ENCODE measurements at regions not wholly inside any gene's neighbourhood (a gene's known extent, or its start where the extent isn't known, plus 50 kb on each side); places are given as distances from the start of the nearest gene placed in this dataset.

GRCh38 chr10:83166344-83166743, 973.0 kb upstream of the GHITM start:
- FAIRE-seq: no peak

GRCh38 chr10:83167081-83167480, 972.2 kb upstream of the GHITM start:
- FAIRE-seq: no peak

- no peak for FAIRE-seq
Measured at GRCh38 chr10:83176901-83177300, 962.4 kb upstream of the GHITM start.

- no peak for FAIRE-seq
Measured at GRCh38 chr10:83178526-83178925, 960.8 kb upstream of the GHITM start.

GRCh38 chr10:83179371-83179770, 959.9 kb upstream of the GHITM start:
- FAIRE-seq: no peak

- FAIRE-seq: no peak
Measured at GRCh38 chr10:83182076-83182475, 957.2 kb upstream of the GHITM start.

DNA sequence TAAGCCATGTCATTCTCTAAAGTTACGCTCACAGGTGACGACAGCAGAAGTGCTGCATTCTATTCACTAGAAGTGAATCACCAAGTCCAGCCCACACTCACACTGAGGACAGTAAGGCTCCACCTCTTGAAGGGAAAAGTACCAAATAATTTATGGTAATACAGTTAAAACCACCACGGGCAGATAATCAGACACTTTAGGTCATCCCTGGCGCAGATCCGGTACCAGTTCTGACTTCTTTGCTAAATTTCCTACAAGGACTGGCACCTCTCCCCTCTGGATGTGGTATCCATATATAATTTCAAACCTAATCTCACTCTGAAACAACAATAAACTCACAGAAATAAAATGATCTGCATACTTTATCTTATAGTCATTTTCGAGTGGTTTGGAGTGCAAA, 954.7 kb upstream of the GHITM start:
- no peak for FAIRE-seq

- no peak for FAIRE-seq
Measured at GRCh38 chr10:83190614-83191013, 948.7 kb upstream of the GHITM start.

DNA sequence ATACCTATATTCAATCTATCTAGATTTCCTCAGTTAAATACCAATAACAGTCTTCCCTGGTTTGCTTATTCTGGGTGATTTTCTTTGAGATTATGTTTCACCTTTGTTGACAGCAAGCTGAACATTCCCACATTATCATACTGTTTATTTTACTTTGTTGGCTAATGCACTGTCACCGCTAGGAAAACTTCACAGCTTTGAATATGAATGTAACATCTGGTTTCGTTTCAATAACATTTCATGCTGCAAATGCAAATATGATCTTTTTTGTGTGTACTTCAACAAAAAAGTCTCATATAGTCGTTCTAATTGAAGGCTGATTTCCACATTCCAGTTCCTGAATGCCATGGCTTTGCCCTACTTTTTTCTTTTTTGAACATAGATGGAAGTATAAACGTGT, 946.3 kb upstream of the GHITM start:
- FAIRE-seq: no peak

DNA sequence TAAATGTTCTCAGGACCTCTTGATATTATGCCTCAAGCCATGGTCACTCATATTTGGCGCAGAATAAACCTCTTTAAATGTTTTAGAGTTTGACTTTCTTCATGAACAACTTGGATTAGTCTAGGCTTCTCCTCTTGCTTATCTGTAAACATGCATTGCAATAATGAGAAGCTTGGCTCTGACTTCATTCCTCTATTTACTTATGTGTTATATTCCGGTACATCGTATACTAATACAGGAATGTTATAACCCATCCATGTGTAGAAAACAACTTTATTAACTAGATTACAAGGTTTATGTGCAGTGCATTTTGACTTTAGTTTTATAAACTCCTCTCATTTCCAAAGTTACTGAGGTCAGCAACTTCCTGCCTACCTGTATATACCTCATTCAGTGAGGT, 944.3 kb upstream of the GHITM start:
- FAIRE-seq: no peak

GRCh38 chr10:83199374-83199773, 939.9 kb upstream of the GHITM start:
- FAIRE-seq: no peak

DNA sequence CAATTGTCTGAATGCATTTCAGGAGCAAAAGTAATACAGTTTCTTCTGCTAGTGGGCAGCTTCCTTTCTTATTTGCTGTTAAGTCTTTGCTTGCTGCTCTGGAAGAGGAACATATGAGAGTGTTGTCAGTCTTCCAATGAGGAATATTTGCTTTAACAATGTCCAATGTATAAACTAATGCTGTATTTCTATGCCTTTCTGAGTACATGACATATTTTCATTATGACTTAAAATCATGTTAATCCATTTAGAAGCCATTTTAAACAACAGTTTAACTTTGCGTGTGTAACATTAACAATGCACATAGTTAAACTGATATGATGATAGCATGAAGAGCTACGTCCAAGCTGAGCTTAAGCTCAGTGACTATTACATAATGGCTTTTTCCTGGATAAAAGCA, 933.4 kb upstream of the GHITM start:
- no peak for FAIRE-seq

- no peak for FAIRE-seq
Measured at GRCh38 chr10:83212632-83213334, 926.5 kb upstream of the GHITM start.

DNA sequence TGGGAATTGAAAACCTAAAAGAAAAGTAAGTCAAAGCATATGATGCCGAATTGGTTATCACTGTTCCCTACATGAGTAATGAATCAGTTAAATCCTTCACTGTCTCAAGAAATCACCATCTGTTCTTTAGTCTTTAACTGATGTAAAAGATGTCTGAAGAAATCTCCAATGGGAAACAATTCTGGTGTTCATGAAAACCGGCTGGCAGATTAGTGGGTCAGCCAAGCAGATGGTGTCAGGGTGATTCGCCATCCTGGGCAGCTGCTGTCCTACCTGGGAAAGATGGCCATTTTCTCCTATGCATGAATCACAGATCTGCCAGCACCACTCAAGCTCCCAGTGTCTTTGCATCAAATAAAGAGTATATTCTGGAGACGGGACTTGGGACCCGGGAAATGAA, 925.2 kb upstream of the GHITM start:
- no peak for FAIRE-seq

GRCh38 chr10:83218205-83218604, 921.1 kb upstream of the GHITM start:
- FAIRE-seq: no peak

DNA sequence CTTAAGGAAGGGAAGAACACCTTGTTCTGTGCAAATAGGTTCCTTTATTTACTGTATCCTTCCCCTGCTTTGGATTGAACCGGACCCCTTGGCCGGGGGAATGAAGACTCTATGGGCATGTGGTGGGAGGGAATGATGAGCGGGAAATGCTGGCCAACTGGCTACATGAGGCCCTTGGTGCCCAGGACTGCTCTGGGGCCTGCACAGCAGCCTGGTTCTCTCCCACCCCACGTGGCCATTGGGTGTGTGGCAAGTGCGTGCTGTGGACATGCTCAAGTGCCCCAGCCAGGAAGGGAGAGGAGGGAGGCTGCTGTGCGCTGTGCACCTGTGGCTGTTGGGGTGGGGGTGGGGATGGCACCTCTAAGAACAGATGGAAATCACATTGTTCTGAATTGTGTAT, 917.0 kb upstream of the GHITM start:
- FAIRE-seq: no peak

DNA sequence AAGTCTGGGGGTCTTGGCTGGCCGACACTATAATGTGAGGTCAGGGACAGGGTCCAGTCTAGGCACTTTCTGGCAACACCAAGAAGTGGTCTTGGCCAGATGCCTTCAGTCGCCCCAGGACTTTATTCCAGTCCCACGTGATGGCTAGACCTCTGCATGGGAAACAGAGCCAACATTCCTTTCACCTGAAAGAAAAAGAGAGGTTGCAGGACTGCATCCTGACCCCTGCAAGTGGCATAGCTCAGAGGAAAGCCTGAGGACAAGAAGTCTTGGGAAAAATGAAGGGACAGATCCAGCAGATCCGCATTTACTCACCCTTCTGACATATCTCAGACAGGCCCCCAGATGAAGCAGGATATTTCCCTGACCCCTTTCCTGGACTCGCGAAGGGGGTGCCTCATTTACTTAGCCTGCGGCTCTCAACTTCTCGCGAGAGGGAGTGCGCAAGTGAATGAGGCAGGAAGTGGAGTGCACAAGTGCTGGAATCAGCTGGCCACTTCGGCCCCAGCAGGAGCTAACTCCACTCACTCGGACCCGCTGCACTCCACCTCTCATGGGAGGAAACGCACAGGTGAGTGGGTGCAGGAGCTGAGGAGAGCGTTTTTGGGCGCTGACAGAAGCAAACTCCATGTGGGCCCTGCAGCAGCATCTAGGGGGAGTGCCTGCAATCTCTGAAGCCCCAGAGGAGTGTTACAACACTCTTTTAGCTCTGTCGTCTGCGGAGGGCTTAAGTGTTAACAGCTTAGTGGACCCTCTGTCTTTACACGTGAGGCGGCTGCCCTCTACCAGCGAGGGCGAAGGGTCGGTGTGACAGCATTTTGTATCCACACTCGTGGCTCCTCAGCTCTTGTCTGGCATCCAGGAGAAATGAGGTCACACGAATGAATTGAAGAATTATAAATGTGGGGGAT, 916.2 kb upstream of the GHITM start:
- FAIRE-seq: no peak

DNA sequence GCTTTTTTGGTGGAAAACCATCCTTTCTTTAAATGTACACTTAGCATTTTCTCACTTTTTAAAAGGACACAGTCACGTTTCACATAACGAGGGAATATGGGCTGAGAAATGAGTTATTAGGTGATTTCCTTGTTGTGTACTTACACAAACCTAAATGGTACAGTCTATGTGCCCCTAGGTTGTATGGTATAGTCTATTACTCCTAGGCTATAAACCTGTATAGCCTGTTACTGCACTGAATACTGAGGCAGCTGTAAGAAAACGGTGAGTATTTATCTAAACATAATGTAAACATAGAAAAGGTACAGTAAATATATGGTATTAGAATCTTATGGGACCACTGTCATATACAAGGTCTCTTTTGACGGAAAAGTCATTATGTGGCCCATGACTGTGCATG, 913.5 kb upstream of the GHITM start:
- FAIRE-seq: no peak

- no peak for FAIRE-seq
Measured at GRCh38 chr10:83229991-83230390, 909.3 kb upstream of the GHITM start.

- FAIRE-seq: no peak
Measured at GRCh38 chr10:83233691-83234090, 905.6 kb upstream of the GHITM start.

GRCh38 chr10:83248106-83248631, 891.1 kb upstream of the GHITM start:
- FAIRE-seq: no peak

DNA sequence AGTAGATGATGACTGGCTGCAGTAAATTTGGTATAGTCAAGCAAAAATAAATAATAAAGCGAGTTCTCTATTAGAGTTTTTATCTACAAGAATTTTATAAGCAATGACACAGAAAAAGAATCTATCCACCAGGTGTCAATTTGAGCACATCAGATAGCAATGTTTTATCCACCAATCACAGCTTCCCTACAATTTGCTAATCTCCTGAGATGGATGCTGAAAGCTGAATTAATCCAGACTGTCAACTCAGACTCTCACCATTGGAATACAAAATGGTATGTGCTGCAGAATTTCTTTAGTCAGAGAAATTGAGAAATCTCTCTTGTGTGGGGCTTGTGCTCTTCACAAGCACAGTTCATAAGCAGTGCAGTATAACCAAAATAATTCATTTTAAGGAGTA, 888.9 kb upstream of the GHITM start:
- no peak for FAIRE-seq

DNA sequence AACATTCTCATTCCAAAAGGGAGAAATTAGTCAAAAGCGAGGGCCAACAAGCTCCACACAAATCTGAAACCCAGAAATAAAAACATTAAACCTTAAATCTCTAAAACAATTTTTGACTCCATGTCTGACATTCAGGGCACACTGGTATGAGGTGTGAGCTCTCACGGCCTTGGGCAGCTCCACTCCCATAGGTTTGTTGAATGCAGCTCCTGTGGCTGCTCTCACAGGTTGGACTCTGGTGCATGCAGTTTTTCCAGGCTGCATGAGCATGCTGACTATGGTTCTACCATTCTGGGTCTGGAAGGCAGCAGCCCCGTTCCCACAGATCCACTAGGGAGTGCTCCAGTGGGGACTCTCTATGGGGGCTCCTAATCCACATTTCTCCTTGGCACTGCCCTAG, 887.1 kb upstream of the GHITM start:
- no peak for FAIRE-seq

DNA sequence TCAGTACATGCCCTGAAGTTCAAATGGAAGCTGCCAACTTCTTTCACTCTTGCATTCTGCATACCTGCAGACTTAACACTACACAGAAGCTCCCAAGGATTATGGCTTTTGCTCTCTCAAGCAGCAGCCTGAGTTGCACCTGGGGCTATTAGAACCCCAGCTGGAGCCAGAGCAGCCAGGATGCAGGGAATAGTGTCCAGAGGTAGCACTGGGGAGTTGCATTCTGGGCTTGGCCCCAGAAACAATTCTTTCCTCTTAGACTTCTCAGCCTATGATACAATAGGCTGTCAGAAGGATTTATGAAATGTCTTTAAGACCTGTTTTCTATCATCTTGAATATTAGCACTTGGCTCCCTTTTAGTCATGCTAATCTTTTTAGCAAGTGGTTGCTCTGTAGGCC, 886.7 kb upstream of the GHITM start:
- no peak for FAIRE-seq

Measured in islet of Langerhans (tissue), 1 donor.